Natural killer cell treated with Interleukin-12 subunit alpha and Interleukin-12 subunit beta and Interleukin-15 and Interleukin-18, amount 100 ng/mL, for 72 hours (primary cell): ENCODE measurements at regions not wholly inside any gene's neighbourhood (a gene's known extent, or its start where the extent isn't known, plus 50 kb on each side); places are given as distances from the start of the nearest gene placed in this dataset.
A peak's percentile ranks its signal among the peaks of the same experiment; 100 is the strongest.
"Not testable (repeated sequence)": the region's sequence is repeated elsewhere in the genome, so short reads cannot be mapped to it uniquely, and the experiment has no call there.

Experiments
- ATAC-seq, 2 donors: fragments of 150-1000 bp; cut with Tn5 transposase in 1 of 2; sonication (Bioruptor Pico), chemical (Tn5 transposase) in 1 of 2; 2 replicates each; pipeline ENCODE4 v1.10.0; 2021
- DNase-seq: peaks from one replicate; pipeline ENCODE4 v3.0.0; 2022; ENCODE audit warnings: low spot score
- H3K27ac Mint-ChIP-seq, 2 donors: 1 replicate in 1 of 2; 2 replicates in 1 of 2; pipeline ENCODE4 v1.8.0; 2022; ENCODE audit warnings: mixed read lengths in 2 of 2, mild to moderate bottlenecking in 1 of 2, moderate library complexity in 1 of 2
- H3K27me3 Mint-ChIP-seq, 2 donors: 1 replicate in 1 of 2; 2 replicates in 1 of 2; pipeline ENCODE4 v1.8.0; 2022; ENCODE audit warnings: mixed read lengths in 2 of 2
- H3K36me3 Mint-ChIP-seq: one replicate; pipeline ENCODE4 v1.8.0; 2022; ENCODE audit warnings: mixed read lengths
- H3K4me1 Mint-ChIP-seq, 2 donors: 1 replicate in 1 of 2; 2 replicates in 1 of 2; pipeline ENCODE4 v1.8.0; 2022; ENCODE audit warnings: low read depth in 2 of 2, mixed read lengths in 2 of 2, mild to moderate bottlenecking in 1 of 2
- H3K4me3 Mint-ChIP-seq: one replicate; pipeline ENCODE4 v1.8.0; 2022; ENCODE audit warnings: mixed read lengths
- H3K9me3 Mint-ChIP-seq: 2 replicates; pipeline ENCODE4 v1.8.0; 2022; ENCODE audit warnings: mixed read lengths

DNA sequence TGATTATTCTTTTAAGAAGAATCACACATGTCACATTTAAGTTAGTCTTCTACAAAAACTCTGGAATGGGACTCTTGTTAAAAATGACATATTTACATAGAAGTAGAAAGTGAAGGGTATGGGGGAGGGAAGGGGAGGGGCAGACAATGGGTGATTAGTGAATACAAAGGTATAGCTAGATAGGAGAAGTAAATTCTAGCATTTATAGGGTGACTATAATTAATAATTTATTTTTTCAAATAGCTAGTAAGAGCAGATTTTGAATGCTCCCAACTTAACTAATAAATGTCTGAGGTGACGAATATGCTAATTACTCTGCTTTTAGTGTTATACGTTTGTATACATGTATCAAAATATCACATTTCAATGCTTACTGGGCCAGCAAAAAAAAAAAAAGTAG is 59.4 kb downstream of the BLTP3B start:
- ATAC-seq: no peak
- Mint-ChIP-seq H3K4me1 (no peaks in the 10 kb centered on the region), H3K27ac (no peak overlapping the region), H3K4me3 (no peak overlapping the region), H3K27me3 (no peaks in the 10 kb centered on the region), H3K36me3 (peaks cover 33% of the 10 kb centered on the region), H3K9me3 (no peaks in the 10 kb centered on the region)
- no peak for DNase-seq

DNA sequence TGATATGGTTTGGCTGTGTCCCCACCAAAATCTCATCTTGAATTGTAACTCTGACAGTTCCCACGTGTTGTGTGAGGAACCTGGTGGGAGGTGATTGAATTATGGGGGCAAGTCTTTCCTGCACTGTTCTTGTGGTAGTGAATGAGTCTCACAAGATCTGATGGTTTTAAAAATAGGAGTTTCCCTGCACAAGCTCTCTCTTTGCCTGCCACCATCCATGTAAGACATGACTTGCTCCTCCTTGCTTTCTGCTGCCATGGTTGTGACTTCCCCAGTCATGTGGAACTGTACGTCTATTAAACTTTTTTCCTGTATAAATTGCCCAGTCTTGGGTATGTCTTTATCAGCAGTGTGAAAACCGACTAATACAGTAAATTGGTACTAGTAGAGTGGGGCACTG is 63.9 kb downstream of the BLTP3B start:
- H3K4me3 Mint-ChIP-seq, H3K27me3 Mint-ChIP-seq, H3K27ac Mint-ChIP-seq, ATAC-seq, H3K9me3 Mint-ChIP-seq, H3K4me1 Mint-ChIP-seq, DNase-seq: not testable (repeated sequence)
- peaks cover 35% of the 10 kb centered on the region for H3K36me3 Mint-ChIP-seq

- H3K4me3 Mint-ChIP-seq: no peak overlapping the region
- H3K4me1 Mint-ChIP-seq: peaks cover 0 to 3% of the 10 kb centered on the region in 2 donors
- no peak for DNase-seq
- no peaks in the 10 kb centered on the region for H3K9me3 Mint-ChIP-seq
- H3K27me3 Mint-ChIP-seq: no peaks in the 10 kb centered on the region
- H3K27ac Mint-ChIP-seq: no peak overlapping the region
- no peak for ATAC-seq
- H3K36me3 Mint-ChIP-seq: peaks cover 34% of the 10 kb centered on the region
Measured at GRCh38 chr12:100077367-100077766, 65.3 kb downstream of the BLTP3B start.

DNA sequence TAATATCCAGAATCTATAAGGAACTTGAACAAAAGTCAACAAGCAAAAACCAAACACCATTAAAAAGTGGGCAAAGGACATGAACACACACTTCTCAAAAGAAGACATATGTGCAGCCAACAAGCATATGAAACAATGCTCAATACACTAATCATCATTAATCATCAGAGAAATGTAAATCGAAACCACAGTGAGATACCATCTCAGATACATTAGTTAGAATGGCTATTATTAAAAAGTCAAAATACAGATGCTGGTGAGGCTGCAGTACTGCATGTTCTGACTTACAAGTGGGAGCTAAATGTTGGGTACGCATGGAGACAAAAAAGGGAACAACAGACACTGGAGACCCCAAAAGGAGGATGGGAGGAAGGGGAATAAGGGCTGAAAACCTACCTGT is 67.1 kb downstream of the BLTP3B start:
- ATAC-seq: no peak

GRCh38 chr12:100069795-100070194 is 72.9 kb downstream of the BLTP3B start:
- H3K27ac Mint-ChIP-seq: no peak overlapping the region
- no peak overlapping the region for H3K4me3 Mint-ChIP-seq
- H3K4me1 Mint-ChIP-seq: peaks cover 0 to 6% of the 10 kb centered on the region in 2 donors
- peaks cover 7% of the 10 kb centered on the region for H3K9me3 Mint-ChIP-seq
- ATAC-seq (no peak), DNase-seq (no peak)
- H3K36me3 Mint-ChIP-seq: peaks cover 51% of the 10 kb centered on the region
- no peaks in the 10 kb centered on the region for H3K27me3 Mint-ChIP-seq

More for the DNA sequence above, 67.1 kb downstream of the BLTP3B start:
- H3K4me1 Mint-ChIP-seq: peaks cover 0 to 3% of the 10 kb centered on the region in 2 donors
- no peak overlapping the region for H3K4me3 Mint-ChIP-seq
- H3K36me3 Mint-ChIP-seq: peaks cover 16% of the 10 kb centered on the region
- DNase-seq: no peak
- H3K9me3 Mint-ChIP-seq: no peaks in the 10 kb centered on the region
- H3K27me3 Mint-ChIP-seq: no peaks in the 10 kb centered on the region
- H3K27ac Mint-ChIP-seq: no peak overlapping the region

GRCh38 chr12:100068305-100068704 is 74.4 kb downstream of the BLTP3B start:
- Mint-ChIP-seq H3K4me3 (no peak overlapping the region), H3K27me3 (no peaks in the 10 kb centered on the region), H3K9me3 (peaks cover 10% of the 10 kb centered on the region), H3K36me3 (peaks cover 61% of the 10 kb centered on the region), H3K4me1 (peaks cover 0 to 3% of the 10 kb centered on the region in 2 donors), H3K27ac (no peak overlapping the region)
- DNase-seq: no peak
- ATAC-seq: no peak

- H3K36me3 Mint-ChIP-seq: peaks cover 53% of the 10 kb centered on the region
- H3K9me3 Mint-ChIP-seq: peaks cover 8% of the 10 kb centered on the region
- DNase-seq (no peak), ATAC-seq (no peak)
- no peaks in the 10 kb centered on the region for H3K27me3 Mint-ChIP-seq
- H3K4me1 Mint-ChIP-seq: no peaks in the 10 kb centered on the region
- H3K27ac Mint-ChIP-seq: no peak overlapping the region
- no peak overlapping the region for H3K4me3 Mint-ChIP-seq
Measured at GRCh38 chr12:100061814-100062213, 77.1 kb upstream of the ANKS1B start.

DNA sequence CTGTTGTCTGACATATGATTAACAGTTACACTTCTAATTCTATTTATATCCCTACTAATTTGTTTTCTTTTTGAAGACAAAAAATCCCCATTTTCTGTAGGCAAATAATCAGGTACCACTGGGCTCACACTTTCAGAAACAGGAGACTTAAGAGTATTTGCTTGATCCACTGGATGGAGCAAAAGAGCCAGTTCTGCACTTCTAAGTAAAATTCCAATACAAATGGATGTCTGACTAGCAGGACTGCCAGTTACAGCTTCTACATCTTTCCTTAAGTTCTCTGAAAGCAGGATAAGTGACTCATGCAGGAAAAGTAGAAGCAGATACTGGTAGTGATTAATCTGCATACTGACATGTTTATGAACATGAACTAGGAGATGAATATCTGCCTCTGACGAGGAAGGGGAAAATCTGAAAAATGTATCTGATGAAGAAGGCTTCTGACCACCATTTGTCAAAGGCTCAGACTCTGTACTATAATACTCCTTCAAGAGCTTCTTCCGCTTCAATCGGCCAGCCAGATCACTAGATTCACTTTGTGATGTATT is 73.8 kb upstream of the ANKS1B start:
- Mint-ChIP-seq H3K27ac (no peak overlapping the region), H3K4me1 (no peaks in the 10 kb centered on the region), H3K36me3 (peaks cover 23% of the 10 kb centered on the region)

GRCh38 chr12:100046202-100046601 is 61.5 kb upstream of the ANKS1B start:
- not testable (repeated sequence) for H3K27ac Mint-ChIP-seq, H3K27me3 Mint-ChIP-seq, DNase-seq, H3K4me3 Mint-ChIP-seq, H3K4me1 Mint-ChIP-seq, ATAC-seq, H3K9me3 Mint-ChIP-seq
- H3K36me3 Mint-ChIP-seq: peaks cover 37% of the 10 kb centered on the region

More for the DNA sequence above, 73.8 kb upstream of the ANKS1B start:
- DNase-seq (no peak), ATAC-seq (no peak)
- no peaks in the 10 kb centered on the region for H3K9me3 Mint-ChIP-seq
- no peak overlapping the region for H3K4me3 Mint-ChIP-seq
- H3K27me3 Mint-ChIP-seq: no peaks in the 10 kb centered on the region

DNA sequence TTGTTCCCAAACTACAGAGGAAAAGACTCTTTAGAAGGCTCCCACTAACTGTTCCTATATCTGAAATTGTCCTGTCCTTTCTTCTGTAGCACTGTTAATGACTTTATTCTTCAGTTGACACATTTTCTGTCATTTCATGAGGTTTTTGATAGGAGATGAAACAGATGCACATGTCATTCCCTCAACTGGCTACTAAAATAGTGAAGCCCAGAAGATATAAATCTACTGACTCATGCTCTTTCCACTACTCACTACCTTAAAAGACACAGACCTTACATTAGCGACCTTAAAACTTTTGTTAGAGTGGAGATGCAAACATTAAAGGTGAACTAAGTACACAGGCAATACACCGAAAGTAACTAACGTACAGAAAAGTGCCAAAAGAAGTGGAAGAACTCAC is 59.5 kb upstream of the ANKS1B start:
- DNase-seq (no peak), ATAC-seq (no peak)
- Mint-ChIP-seq H3K9me3 (no peaks in the 10 kb centered on the region), H3K4me3 (no peak overlapping the region), H3K27ac (peak overlapping the region in 1 of 2 donors; percentile 34), H3K4me1 (peaks cover 3 to 9% of the 10 kb centered on the region in 2 donors), H3K27me3 (no peaks in the 10 kb centered on the region), H3K36me3 (peaks cover 37% of the 10 kb centered on the region)

DNA sequence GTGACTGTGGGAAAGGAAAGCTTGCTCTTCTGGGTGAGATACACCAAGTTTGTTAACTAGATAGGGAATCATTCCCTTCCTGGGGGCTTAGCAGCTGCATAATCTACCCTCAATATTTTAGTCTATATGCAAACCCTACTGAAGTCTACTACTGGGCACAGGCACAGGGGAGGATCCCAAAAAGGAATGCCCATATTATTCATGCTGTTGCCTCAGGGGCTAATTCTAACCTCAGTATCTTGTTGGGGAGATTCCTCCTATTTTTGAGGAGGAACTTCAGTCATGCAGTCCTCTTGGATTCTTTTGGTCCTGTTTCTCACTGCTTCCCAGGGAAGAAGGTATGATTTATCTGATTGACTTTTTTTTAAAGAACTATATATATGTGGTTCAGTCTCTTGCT is 58.9 kb upstream of the ANKS1B start:
- Mint-ChIP-seq H3K4me1 (peaks cover 3 to 9% of the 10 kb centered on the region in 2 donors), H3K27me3 (no peaks in the 10 kb centered on the region), H3K4me3 (no peak overlapping the region), H3K9me3 (no peaks in the 10 kb centered on the region), H3K27ac (no peak overlapping the region), H3K36me3 (peaks cover 36% of the 10 kb centered on the region)
- DNase-seq: no peak
- no peak for ATAC-seq
